Stimulated activated naive CD8-positive, alpha-beta T cell treated with anti-CD3 and anti-CD28 coated beads, Interleukin-15, amount 100 ng/mL, for 72 hours (primary cell): ENCODE measurements at regions not wholly inside any gene's neighbourhood (a gene's known extent, or its start where the extent isn't known, plus 50 kb on each side); places are given as distances from the start of the nearest gene placed in this dataset.
A peak's percentile ranks its signal among the peaks of the same experiment; 100 is the strongest.
"Not testable (repeated sequence)": the region's sequence is repeated elsewhere in the genome, so short reads cannot be mapped to it uniquely, and the experiment has no call there.

Experiments
- ATAC-seq: fragments of 150-1000 bp; cut with Tn5 transposase; 2 replicates; pipeline ENCODE4 v1.10.0; 2021; ENCODE audit warnings: mild to moderate bottlenecking, moderate library complexity
- DNase-seq, 2 donors: peaks; one replicate each; pipeline ENCODE4 v3.0.0; 2021 to 2022
- H3K27ac Mint-ChIP-seq, 2 donors: one replicate each; pipeline ENCODE4 v1.8.0; 2022; ENCODE audit warnings: mild to moderate bottlenecking in 2 of 2, mixed read lengths in 2 of 2, moderate library complexity in 2 of 2
- H3K27me3 Mint-ChIP-seq: one replicate; pipeline ENCODE4 v1.8.0; 2022; ENCODE audit warnings: mixed read lengths
- H3K4me1 Mint-ChIP-seq: one replicate; pipeline ENCODE4 v1.8.0; 2022; ENCODE audit warnings: mild to moderate bottlenecking, mixed read lengths
- H3K4me3 Mint-ChIP-seq, 2 donors: one replicate each; pipeline ENCODE4 v1.8.0; 2022; ENCODE audit warnings: mild to moderate bottlenecking in 2 of 2, mixed read lengths in 2 of 2, moderate library complexity in 1 of 2
- H3K9me3 Mint-ChIP-seq, 2 donors: one replicate each; pipeline ENCODE4 v1.8.0; 2022; ENCODE audit warnings: mixed read lengths in 2 of 2

- H3K27ac Mint-ChIP-seq, H3K27me3 Mint-ChIP-seq, ATAC-seq, DNase-seq, H3K4me1 Mint-ChIP-seq: not testable (repeated sequence)
- peak overlapping the region in 1 of 2 donors; percentile 35 for H3K4me3 Mint-ChIP-seq
- H3K9me3 Mint-ChIP-seq = peaks cover 4 to 18% of the 10 kb centered on the region in 2 donors
Measured at GRCh38 chr7:1620176-1620575, 49.9 kb upstream of the ELFN1 start.

GRCh38 chr7:1619152-1620079 lies 49.6 kb upstream of the PSMG3 start:
- no peaks in the 10 kb centered on the region for H3K4me1 Mint-ChIP-seq
- peaks cover 4 to 18% of the 10 kb centered on the region in 2 donors for H3K9me3 Mint-ChIP-seq
- DNase-seq (peak in 1 of 2 donors; percentile 15), ATAC-seq (peak; percentile 66)
- H3K27me3 Mint-ChIP-seq = peaks cover 10% of the 10 kb centered on the region
- peak overlapping the region in 1 of 2 donors; percentile 80 for H3K27ac Mint-ChIP-seq
- peak overlapping the region in 1 of 2 donors; percentile 35 for H3K4me3 Mint-ChIP-seq
